OCI-LY3 (cell line): ENCODE measurements at regions not wholly inside any gene's neighbourhood (a gene's known extent, or its start where the extent isn't known, plus 50 kb on each side); places are given as distances from the start of the nearest gene placed in this dataset.
A peak's percentile ranks its signal among the peaks of the same experiment; 100 is the strongest.
"Not testable (repeated sequence)": the region's sequence is repeated elsewhere in the genome, so short reads cannot be mapped to it uniquely, and the experiment has no call there.

Experiments
- EZH2phosphoT487 ChIP-seq: fragments of 200-600 bp; shearing (Covaris generic); IDR thresholded peaks from 2 replicates; pipeline ENCODE4 v1.6.1; 2018; ENCODE audit warnings: antibody characterized with exemption, mixed run types, low read depth
- TF ChIP-seq, protein P1 (sequence below): fragments of 200-600, 300-600 bp; sonication (generic); IDR thresholded peaks from 2 replicates; pipeline ENCODE4 v1.5.1; 2014; ENCODE audit warnings: antibody characterized with exemption, low read length, low read depth

DNA sequence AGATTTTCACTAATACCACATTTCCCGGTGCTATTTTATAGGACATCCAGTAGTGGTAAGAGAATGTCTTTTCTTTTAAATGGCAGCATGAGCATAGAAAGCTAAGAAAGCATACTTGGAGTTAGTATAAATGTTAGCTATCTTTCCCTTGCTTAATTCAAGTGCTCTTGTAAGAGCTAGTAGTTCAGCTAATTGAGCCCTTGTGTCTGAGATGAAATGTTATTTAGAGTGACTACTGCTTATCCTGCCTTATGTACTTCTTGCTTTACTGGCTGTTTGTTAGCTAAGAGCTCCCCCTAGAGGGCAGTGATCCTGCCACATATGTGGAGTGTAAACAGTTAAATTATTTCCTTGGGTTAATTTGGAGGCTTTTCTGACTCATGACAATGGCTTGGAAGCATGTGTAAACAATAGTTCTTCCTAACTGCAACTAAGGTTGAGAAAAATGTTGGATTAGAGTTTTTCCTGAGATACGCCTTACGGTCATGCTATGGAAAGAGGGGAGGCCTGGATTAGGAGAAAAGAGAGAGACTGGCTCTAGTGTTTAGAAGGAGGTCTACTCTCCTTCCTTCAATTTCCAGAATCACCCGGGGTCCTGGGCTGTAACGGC, 162.5 kb upstream of the TGIF2LX start:
- TF ChIP-seq, protein P1, sequence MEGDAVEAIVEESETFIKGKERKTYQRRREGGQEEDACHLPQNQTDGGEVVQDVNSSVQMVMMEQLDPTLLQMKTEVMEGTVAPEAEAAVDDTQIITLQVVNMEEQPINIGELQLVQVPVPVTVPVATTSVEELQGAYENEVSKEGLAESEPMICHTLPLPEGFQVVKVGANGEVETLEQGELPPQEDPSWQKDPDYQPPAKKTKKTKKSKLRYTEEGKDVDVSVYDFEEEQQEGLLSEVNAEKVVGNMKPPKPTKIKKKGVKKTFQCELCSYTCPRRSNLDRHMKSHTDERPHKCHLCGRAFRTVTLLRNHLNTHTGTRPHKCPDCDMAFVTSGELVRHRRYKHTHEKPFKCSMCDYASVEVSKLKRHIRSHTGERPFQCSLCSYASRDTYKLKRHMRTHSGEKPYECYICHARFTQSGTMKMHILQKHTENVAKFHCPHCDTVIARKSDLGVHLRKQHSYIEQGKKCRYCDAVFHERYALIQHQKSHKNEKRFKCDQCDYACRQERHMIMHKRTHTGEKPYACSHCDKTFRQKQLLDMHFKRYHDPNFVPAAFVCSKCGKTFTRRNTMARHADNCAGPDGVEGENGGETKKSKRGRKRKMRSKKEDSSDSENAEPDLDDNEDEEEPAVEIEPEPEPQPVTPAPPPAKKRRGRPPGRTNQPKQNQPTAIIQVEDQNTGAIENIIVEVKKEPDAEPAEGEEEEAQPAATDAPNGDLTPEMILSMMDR, result peak; percentile 11; the same call in 1 of the 2 replicates
- not testable (repeated sequence) for TF ChIP-seq EZH2phosphoT487
